ENCODE measurements at regions not wholly inside any gene's neighbourhood (a gene's known extent, or its start where the extent isn't known, plus 50 kb on each side); places are given as distances from the start of the nearest gene placed in this dataset.
"Not testable (repeated sequence)": the region's sequence is repeated elsewhere in the genome, so short reads cannot be mapped to it uniquely, and the experiment has no call there.

GRCh38 chr16:60810250-60810649 lies 1226.0 kb downstream of the CDH8 start:
- DNase-seq (ENCODE audit: low spot score): no peak

- DNase-seq (ENCODE audit: low spot score): no peak
These were observed 1243.8 kb downstream of the CDH8 start for GRCh38 chr16:60792437-60792836.

DNA sequence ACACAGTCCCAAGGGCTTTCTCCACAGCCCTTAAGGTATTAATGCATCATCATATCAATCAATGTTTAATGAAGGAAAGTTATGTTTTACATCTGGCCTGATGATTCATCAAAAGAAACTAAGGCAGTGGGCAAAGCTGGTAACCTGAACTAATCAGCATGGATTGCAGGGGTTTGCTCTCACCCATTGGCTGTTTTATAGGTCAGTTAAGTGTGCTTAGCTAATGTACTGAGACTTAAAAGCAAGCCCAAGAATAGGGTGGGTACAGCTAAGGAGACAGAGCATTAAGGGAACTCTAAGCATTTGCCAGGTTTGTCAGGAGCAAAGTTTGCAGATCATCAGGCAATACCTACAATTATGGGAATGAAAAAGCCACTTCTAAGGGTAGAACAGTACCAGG lies 1247.6 kb downstream of the CDH8 start:
- no peak for DNase-seq (ENCODE audit: low spot score)

- no peak for DNase-seq (ENCODE audit: low spot score)
These were observed 1260.0 kb downstream of the CDH8 start for GRCh38 chr16:60776281-60776680.

GRCh38 chr16:60771138-60771537 lies 1265.1 kb downstream of the CDH8 start:
- DNase-seq (ENCODE audit: low spot score): no peak

- not testable (repeated sequence) for DNase-seq (ENCODE audit: low spot score)
These were observed 1265.9 kb downstream of the CDH8 start for GRCh38 chr16:60770384-60770783.

GRCh38 chr16:60763869-60764268 lies 1272.4 kb downstream of the CDH8 start:
- no peak for DNase-seq (ENCODE audit: low spot score)

DNA sequence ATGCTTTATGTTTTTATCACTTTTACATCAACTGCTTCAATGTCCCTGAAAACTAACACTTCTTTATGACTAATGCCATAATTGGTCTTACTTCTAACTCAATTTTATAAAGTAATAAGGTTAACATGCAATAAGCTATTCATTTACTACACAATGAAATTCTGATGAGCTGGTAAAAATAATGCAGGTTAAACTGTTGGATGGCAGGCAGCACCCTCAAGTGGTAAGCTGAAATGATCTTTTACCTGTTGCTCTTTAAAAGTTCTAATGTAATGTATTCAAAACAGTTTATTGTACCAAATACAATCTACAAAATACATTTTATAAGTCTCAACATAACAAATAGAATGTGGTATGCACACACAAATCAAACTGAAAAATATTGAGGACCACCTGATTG lies 1280.3 kb downstream of the CDH8 start:
- no peak for DNase-seq (ENCODE audit: low spot score)

DNA sequence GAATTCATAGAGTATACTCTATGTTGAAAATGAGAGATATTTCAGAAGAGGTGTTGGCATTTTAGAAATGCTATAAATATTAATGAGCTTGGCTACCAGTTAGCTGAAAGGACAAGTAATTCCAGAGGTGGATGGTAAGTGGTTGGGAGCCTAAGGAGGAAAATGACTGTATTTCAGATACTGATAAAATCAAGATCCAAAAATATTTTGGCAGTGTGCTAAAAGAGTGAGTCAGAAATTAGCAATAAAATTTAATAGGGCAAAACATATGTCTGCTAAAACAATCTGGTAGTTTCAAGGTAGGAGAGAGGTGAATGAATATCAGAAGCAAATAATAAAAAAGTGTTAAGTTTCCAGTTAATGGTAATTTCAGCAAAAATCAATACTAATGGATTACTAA lies 1287.9 kb downstream of the CDH8 start:
- DNase-seq (ENCODE audit: low spot score): no peak

DNA sequence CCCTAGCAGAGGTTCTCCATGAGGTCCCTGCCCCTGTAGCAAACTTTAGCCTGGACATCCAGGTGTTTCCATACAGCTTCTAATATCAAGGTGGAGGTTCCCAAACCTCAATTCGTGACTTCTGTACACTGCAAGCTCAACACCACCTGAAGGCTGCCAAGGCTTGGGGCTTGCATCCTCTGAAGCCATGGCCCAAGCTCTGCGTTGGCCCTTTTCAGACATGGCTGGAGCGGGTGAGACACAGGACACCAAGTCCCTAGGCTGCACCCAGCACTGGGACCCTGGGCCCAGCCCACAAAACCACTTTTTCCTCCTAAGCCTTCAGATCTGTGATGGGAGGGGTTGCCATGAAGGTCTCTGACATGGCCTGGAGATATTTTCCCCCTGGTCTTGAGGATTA lies 1292.0 kb downstream of the CDH8 start:
- no peak for DNase-seq (ENCODE audit: low spot score)

- DNase-seq (ENCODE audit: low spot score): peak; percentile 13
These were observed 1294.4 kb downstream of the CDH8 start for GRCh38 chr16:60741810-60742209.

DNA sequence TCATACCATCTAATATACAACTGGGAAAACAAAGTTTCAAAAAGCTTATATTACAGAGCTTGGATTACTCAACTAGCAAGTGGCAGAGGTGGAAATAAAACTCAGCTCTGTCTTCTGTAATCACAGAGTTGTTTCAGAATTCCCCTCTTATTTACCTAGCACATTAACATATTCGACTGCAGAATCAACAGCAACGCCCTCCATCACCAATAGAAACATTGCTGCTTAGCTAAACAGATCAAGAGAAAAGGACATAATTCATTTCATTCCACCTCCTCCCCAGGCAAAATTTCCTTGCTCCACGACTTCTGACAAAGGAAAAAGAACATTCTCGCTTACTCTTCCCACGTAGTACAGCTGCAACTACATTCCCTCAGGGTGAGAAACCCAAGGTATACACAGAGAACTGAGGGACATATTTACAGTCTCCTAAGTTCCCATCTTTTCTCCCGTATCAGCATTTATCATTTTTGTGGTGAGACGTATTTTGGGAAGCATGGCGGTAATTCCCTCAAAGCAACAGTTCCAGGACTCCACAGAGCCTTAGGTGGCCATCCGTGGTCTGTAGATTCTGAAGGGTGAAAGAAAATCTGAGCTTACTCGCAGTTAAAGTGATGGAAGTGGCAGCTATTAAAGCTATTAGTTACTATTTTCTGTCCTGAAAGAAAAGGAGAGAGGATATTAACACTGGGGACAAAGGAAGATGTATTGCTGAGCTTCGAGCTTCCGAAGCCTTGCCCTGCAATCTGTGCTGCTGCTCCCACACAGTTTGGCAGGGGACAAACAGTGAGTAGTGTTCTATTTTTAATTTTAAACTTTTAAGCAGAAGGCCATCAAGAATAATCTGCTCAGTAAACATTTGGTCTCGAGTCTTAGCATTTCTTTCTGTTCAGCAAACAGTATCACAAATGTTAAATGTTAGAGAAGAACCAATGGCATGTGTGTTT lies 1296.2 kb downstream of the CDH8 start:
- peak; percentile 20 for DNase-seq (ENCODE audit: low spot score)

DNA sequence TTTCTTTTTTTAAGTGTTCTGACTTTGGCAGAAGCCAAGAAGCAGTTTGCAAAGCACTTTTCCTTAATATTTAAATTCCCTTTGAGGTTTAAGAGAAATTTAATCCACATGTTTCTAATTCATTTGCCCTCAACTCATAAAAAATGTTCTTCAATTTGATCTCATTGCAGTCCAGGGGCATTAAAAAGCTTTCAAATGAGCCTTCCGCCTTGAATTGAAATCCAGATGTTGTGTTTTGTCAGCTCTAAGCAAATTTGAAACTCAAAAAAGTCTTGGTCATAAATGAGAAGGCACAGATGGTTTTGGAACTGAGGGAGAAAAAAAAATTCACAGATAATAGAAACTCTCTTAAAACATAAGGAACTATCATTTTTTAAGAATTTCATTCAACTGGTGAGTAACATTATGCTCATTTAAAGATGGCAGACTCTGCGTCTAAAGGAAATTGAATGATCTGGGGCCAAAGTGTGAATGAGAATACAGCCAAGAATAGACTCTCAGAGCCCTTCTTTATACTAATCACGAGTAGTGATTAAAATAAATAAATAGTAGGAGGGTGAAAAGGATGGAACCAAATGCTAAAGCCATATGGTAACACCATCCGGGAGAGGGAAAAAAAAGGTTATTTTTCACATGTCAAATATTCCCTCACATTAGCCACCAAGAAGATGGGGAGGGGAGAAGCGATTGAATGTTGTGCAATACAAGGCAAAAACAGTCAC lies 1304.7 kb downstream of the CDH8 start:
- DNase-seq (ENCODE audit: low spot score): peak; percentile 14

DNA sequence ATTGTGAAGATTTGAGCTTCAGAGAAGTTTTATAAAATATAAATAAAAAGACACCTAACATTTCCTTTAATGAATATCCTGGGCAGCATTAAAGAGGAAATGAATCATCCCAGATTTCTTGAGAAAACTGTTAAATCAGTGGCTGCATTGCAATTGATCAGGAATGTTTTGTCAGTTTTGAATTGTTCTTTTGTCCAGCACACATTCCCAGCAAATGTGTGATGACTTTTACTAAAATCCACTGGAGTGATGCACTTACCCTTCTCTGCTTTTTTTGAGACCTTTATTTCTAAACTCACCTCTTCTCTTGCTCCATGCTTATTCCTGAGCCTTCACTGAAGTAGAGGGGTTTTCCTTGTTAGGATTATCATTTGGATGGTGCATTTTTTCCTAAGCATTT lies 1307.2 kb downstream of the CDH8 start:
- no peak for DNase-seq (ENCODE audit: low spot score)

DNA sequence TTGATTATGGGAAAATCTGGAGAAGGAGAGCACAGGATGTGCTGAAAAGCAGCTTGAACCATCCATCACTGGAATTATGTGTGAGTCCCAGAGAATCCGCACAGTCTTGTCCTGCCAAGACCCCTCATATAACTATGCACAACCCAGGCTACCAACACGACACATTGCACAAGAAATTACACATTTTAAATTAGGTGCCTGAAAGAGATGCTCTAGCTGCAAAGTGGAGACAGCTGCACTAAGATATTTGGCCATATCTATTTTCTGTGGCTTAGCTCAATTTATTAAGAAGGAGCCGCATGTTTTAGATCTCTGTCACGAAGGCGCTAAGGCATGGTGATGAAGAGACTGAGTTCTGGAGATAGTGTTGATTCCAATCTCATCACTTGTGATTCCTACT lies 1308.4 kb downstream of the CDH8 start:
- DNase-seq (ENCODE audit: low spot score): no peak

DNA sequence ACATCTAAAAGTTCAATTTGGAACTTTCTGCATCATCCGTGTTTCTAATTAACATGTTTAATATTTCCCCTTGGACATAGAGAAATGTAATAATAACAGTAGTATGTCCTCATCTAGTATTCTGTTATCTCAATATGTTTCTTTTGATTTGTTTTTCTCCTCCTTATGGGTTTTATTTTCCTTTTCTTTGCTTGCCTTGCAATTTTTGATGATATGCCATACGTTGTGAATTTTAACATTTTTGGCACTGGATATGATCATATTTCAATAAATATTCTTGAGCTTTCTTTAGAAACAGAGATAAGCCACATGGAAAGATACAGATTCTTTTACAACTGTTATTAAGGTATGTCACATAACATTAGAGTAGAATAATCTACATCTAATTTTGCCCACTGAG lies 1316.2 kb downstream of the CDH8 start:
- DNase-seq (ENCODE audit: low spot score): no peak

- no peak for DNase-seq (ENCODE audit: low spot score)
These were observed 1318.4 kb downstream of the CDH8 start for GRCh38 chr16:60717808-60718207.

GRCh38 chr16:60712144-60712543 lies 1324.1 kb downstream of the CDH8 start:
- no peak for DNase-seq (ENCODE audit: low spot score)

DNA sequence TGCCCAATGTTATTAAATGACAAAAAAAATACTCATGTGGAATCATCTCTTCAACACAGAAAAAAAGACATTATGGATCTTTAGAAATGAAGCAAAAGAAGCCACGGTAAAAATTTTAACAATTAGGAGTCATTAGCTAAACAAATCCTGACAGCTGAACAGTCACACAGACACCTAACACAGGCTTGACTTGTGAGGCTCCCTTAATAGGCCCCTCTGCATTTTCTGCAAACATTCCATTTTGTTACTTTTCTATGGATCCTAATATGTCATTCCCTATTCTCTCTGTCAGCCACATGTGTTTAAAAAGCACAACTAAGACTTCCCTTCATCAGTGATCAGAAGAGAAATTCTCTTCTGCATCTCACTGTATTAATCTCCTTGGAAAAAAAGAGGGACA lies 1331.5 kb downstream of the CDH8 start:
- no peak for DNase-seq (ENCODE audit: low spot score)

- DNase-seq (ENCODE audit: low spot score): no peak
These were observed 1333.1 kb downstream of the CDH8 start for GRCh38 chr16:60703096-60703495.

DNA sequence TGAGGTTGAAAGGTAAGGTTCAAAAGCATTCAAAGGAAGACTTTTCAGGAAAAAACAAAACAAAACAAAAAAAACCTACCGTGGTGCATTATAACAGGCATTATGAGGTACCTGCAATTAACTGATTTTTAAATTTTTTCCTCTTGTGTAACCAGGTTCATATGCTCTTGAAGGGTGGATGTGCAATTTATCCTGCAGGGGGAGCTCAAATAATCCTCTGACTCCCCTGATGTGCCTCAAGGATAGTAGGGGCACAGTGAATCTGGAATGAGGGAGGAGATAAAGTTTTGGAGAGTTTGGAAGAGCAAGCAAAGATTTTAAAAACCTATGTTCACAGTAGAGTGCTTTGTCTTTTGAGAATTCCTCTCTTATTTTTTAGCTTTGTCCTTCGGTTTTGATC lies 1349.4 kb downstream of the CDH8 start:
- no peak for DNase-seq (ENCODE audit: low spot score)

- DNase-seq (ENCODE audit: low spot score): no peak
These were observed 1352.2 kb downstream of the CDH8 start for GRCh38 chr16:60684002-60684401.

DNA sequence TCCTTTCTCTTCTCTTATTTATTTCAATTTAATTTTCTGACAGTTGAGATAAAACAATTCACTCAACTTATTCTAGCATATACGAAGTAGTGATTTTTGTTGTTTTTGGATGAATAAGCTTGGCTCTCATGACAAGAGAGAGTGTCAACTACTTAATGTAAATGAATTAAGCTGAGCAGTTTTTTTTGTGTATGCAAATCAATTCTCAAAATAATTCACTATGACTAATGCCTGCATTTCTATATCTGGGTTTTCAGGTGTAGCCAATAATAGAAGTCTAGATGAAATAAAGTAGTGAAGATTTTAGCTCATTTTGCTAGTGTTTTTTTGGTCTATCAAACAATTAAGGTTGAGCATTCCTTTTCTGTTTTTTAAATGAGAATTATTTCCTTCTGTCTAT lies 1354.0 kb downstream of the CDH8 start:
- no peak for DNase-seq (ENCODE audit: low spot score)

Measured in Ammon's horn (tissue), 1 donor.